SK-N-SH (cell line): ENCODE measurements at regions not wholly inside any gene's neighbourhood (a gene's known extent, or its start where the extent isn't known, plus 50 kb on each side); places are given as distances from the start of the nearest gene placed in this dataset.
A peak's percentile ranks its signal among the peaks of the same experiment; 100 is the strongest.

Source experiments
- CTCF ChIA-PET: fragments of 300-600, 350-600 bp; formaldehyde crosslinking; extraction: SDS; loops from one replicate; lab custom pipeline; 2021; lab: Yijun Ruan, JAX
- POLR2A ChIA-PET: fragments of 350-600 bp; sonication (Branson Sonifier 250); formaldehyde crosslinking; extraction: SDS; loops from one replicate; lab custom pipeline; 2020; ENCODE audit warnings: antibody characterized with exemption, inconsistent platforms; lab: Yijun Ruan, JAX
- DNase-seq: peaks from one replicate; pipeline ENCODE4 v3.0.0; 2012
- H2AFZ ChIP-seq: fragments of 200-600 bp; sonication (generic); 2 replicates; pipeline ENCODE4 v1.8.1; 2016; ENCODE audit warnings: antibody characterized with exemption, mild to moderate bottlenecking, low read depth
- H3F3A ChIP-seq: fragments of 200-600 bp; sonication (generic); replicated peaks from 2 replicates; pipeline ENCODE3; 2016; ENCODE audit warnings: antibody characterized with exemption, mild to moderate bottlenecking; ENCODE audit not compliant: insufficient read depth
- H3K27ac ChIP-seq, 2 experiments: fragments of 200-500 bp in 1 of 2; fragments of 200-600 bp in 1 of 2; sonication (Bioruptor generic) in 1 of 2; sonication (generic), shearing (Covaris generic) in 1 of 2; 2 replicates each; pipeline versions ENCODE4 v1.5.1 to v1.6.1; 2014 to 2016; ENCODE audit warnings: low read depth in 2 of 2, inconsistent platforms in 1 of 2, low read length in 1 of 2, mild to moderate bottlenecking in 1 of 2, mixed read lengths in 1 of 2
- H3K27me3 ChIP-seq: fragments of 200-600 bp; sonication (generic), shearing (Covaris generic); 2 replicates; pipeline ENCODE4 v1.6.1; 2016; ENCODE audit warnings: mixed run types; ENCODE audit not compliant: insufficient read depth
- H3K36me3 ChIP-seq, 2 experiments: fragments of 200-500 bp in 1 of 2; fragments of 200-600 bp in 1 of 2; sonication (Bioruptor generic) in 1 of 2; sonication (generic) in 1 of 2; replicated peaks in 1 of 2; 2 replicates each; pipeline versions ENCODE3 to v1.5.1; 2014 to 2016; ENCODE audit warnings: low read length in 1 of 2, mild to moderate bottlenecking in 1 of 2; ENCODE audit not compliant: insufficient read depth in 2 of 2, control insufficient read depth in 1 of 2
- H3K4me1 ChIP-seq, 2 experiments: fragments of 200-500 bp in 1 of 2; fragments of 200-600 bp in 1 of 2; sonication (Bioruptor generic) in 1 of 2; sonication (generic), shearing (Covaris generic) in 1 of 2; 2 replicates each; pipeline versions ENCODE4 v1.5.1 to v1.6.1; 2014 to 2016; ENCODE audit warnings: low read depth in 1 of 2, low read length in 1 of 2, mixed run types in 1 of 2; ENCODE audit not compliant: insufficient read depth in 2 of 2, control insufficient read depth in 1 of 2
- H3K4me2 ChIP-seq: fragments of 200-600 bp; sonication (generic), shearing (Covaris generic); 2 replicates; pipeline ENCODE4 v1.6.1; 2017; ENCODE audit warnings: mixed run types
- H3K4me3 ChIP-seq, 2 experiments: fragments of 200-500 bp in 1 of 2; fragments of 200-600 bp in 1 of 2; sonication (Bioruptor generic) in 1 of 2; sonication (generic), shearing (Covaris generic) in 1 of 2; 2 replicates each; pipeline versions ENCODE4 v1.5.1 to v1.8.1; 2014 to 2016; ENCODE audit warnings: low read depth in 2 of 2, inconsistent platforms in 1 of 2, low read length in 1 of 2, mild to moderate bottlenecking in 1 of 2, mixed read lengths in 1 of 2, moderate library complexity in 1 of 2
- H3K79me2 ChIP-seq: fragments of 200-600 bp; sonication (generic); 2 replicates; pipeline ENCODE4 v1.8.1; 2017; ENCODE audit warnings: mild to moderate bottlenecking; ENCODE audit not compliant: insufficient read depth
- H3K9ac ChIP-seq: fragments of 200-600 bp; sonication (generic); 2 replicates; pipeline ENCODE4 v1.6.1; 2017; ENCODE audit warnings: mixed run types
- H3K9me2 ChIP-seq: fragments of 200-600 bp; sonication (generic); 2 replicates; pipeline ENCODE4 v1.6.1; 2017; ENCODE audit warnings: mixed run types
- H3K9me3 ChIP-seq: fragments of 200-600 bp; sonication (generic); 2 replicates; pipeline ENCODE4 v1.6.1; 2017; ENCODE audit warnings: mixed run types, mild to moderate bottlenecking, moderate library complexity
- H4K20me1 ChIP-seq: fragments of 200-600 bp; sonication (generic); 2 replicates; pipeline ENCODE4 v1.6.1; 2017; ENCODE audit warnings: mild to moderate bottlenecking, mixed run types; ENCODE audit not compliant: insufficient read depth
- ELF1 ChIP-seq: IDR thresholded peaks from 2 replicates; pipeline ENCODE4 v1.4.0; 2012
- EP300 ChIP-seq, 2 experiments: IDR thresholded peaks; 2 replicates each; pipeline versions ENCODE4 v1.4.0 to v1.6.1; 2012; ENCODE audit warnings: borderline replicate concordance in 1 of 2, low read depth in 1 of 2, low read length in 1 of 2
- FOSL2 ChIP-seq: IDR thresholded peaks from 2 replicates; pipeline ENCODE4 v1.4.0; 2012; ENCODE audit warnings: low read depth, mild to moderate bottlenecking, moderate library complexity, borderline replicate concordance
- FOXM1 ChIP-seq: IDR thresholded peaks from 2 replicates; pipeline ENCODE4 v1.4.0; 2012; ENCODE audit warnings: low read depth, mild to moderate bottlenecking
- IRF3 ChIP-seq: fragments of 150-350 bp; IDR thresholded peaks from 2 replicates; pipeline ENCODE4 v1.6.1; 2016; ENCODE audit warnings: mild to moderate bottlenecking, low read depth, low read length
- MEF2A ChIP-seq: IDR thresholded peaks from 2 replicates; pipeline ENCODE4 v1.4.0; 2012; ENCODE audit warnings: low read depth, borderline replicate concordance
- NFIC ChIP-seq: IDR thresholded peaks from 2 replicates; pipeline ENCODE4 v1.4.0; 2012; ENCODE audit warnings: borderline replicate concordance
- NRF1 ChIP-seq: IDR thresholded peaks from 2 replicates; pipeline ENCODE4 v1.6.1; 2012; ENCODE audit warnings: low read depth, mild to moderate bottlenecking, low read length
- POLR2AphosphoS5 ChIP-seq: IDR thresholded peaks from 2 replicates; pipeline ENCODE4 v1.6.1; 2012; ENCODE audit warnings: low read depth, low read length
- RAD21 ChIP-seq: IDR thresholded peaks from 2 replicates; pipeline ENCODE4 v1.6.1; 2012; ENCODE audit warnings: mild to moderate bottlenecking, low read length
- RXRA ChIP-seq: IDR thresholded peaks from 2 replicates; pipeline ENCODE4 v1.4.0; 2012; ENCODE audit warnings: low read depth, mild to moderate bottlenecking, borderline replicate concordance
- SMC3 ChIP-seq: IDR thresholded peaks from 2 replicates; pipeline ENCODE4 v1.6.1; 2012; ENCODE audit warnings: low read depth, low read length, improper control_type of control experiment
- TAF1 ChIP-seq: IDR thresholded peaks from 2 replicates; pipeline ENCODE4 v1.6.1; 2012; ENCODE audit warnings: low read depth, mild to moderate bottlenecking, low read length, moderate library complexity, borderline replicate concordance
- USF1 ChIP-seq: IDR thresholded peaks from 2 replicates; pipeline ENCODE4 v1.4.0; 2012; ENCODE audit warnings: low read depth, borderline replicate concordance
- WGBS: methylation state at CpG from one replicate; pipeline ENCODE4 v1.1.6; 2017; ENCODE audit warnings: low lambda C conversion rate; 5-methylcytosine and 5-hydroxymethylcytosine counted together
- TF ChIP-seq, protein P1 (sequence below): IDR thresholded peaks from 2 replicates; pipeline ENCODE4 v1.4.0; 2012; ENCODE audit warnings: low read depth
- TF ChIP-seq, protein P2 (sequence below): IDR thresholded peaks from 2 replicates; pipeline ENCODE4 v1.4.0; 2012; ENCODE audit warnings: low read depth, borderline replicate concordance

GRCh38 chr19:27793128-27793643, 1419.8 kb downstream of the UQCRFS1 start:
- TF ChIP-seq POLR2AphosphoS5: peak; percentile 64
- TF ChIP-seq TAF1: peak; percentile 61
- TF ChIP-seq, protein P1, sequence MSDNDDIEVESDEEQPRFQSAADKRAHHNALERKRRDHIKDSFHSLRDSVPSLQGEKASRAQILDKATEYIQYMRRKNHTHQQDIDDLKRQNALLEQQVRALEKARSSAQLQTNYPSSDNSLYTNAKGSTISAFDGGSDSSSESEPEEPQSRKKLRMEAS: peak; percentile 20; the same call in 1 of the 2 replicates
- TF ChIP-seq RAD21: no peak
- TF ChIP-seq SMC3: no peak
- no peak for TF ChIP-seq RXRA
- no peak for TF ChIP-seq MEF2A
- TF ChIP-seq FOXM1: no peak
- TF ChIP-seq USF1: no peak
- no peak for TF ChIP-seq EP300 (IDR thresholded peaks at IDR 0.05; ENCODE audit: borderline replicate concordance in 1 of 2, low read depth in 1 of 2, low read length in 1 of 2)
- no peak for TF ChIP-seq NFIC
- TF ChIP-seq NRF1: peak; percentile 64
- TF ChIP-seq, protein P2, sequence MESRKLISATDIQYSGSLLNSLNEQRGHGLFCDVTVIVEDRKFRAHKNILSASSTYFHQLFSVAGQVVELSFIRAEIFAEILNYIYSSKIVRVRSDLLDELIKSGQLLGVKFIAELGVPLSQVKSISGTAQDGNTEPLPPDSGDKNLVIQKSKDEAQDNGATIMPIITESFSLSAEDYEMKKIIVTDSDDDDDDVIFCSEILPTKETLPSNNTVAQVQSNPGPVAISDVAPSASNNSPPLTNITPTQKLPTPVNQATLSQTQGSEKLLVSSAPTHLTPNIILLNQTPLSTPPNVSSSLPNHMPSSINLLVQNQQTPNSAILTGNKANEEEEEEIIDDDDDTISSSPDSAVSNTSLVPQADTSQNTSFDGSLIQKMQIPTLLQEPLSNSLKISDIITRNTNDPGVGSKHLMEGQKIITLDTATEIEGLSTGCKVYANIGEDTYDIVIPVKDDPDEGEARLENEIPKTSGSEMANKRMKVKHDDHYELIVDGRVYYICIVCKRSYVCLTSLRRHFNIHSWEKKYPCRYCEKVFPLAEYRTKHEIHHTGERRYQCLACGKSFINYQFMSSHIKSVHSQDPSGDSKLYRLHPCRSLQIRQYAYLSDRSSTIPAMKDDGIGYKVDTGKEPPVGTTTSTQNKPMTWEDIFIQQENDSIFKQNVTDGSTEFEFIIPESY: no peak
- no peak for TF ChIP-seq FOSL2
- Histone ChIP-seq H3K4me1 (peaks cover 4 to 14% of the 10 kb centered on the region in 2 experiments; a peak in 2 of 4 replicates), H3K79me2 (peaks cover 86% of the 10 kb centered on the region), H3K27me3 (no peaks in the 10 kb centered on the region), H3F3A (peaks cover 9% of the 10 kb centered on the region), H3K9ac (peak overlapping the region; percentile 86), H3K4me3 (peak overlapping the region; percentile 93 to 94), H3K9me3 (no peaks in the 10 kb centered on the region), H3K27ac (peak overlapping the region; percentile 78 to 94), H3K9me2 (no peaks in the 10 kb centered on the region), H3K4me2 (peak overlapping the region; percentile 93), H3K36me3 (peaks cover 10 to 22% of the 10 kb centered on the region in 2 experiments), H4K20me1 (peaks cover 30% of the 10 kb centered on the region), H2AFZ (peak overlapping the region; percentile 92)
- CTCF ChIA-PET: no interaction called here
- POLR2A ChIA-PET: no interaction called here
- under 1% methylated on average over 15 of the region's 20 CpGs for WGBS
- peak; percentile 65 for DNase-seq

DNA sequence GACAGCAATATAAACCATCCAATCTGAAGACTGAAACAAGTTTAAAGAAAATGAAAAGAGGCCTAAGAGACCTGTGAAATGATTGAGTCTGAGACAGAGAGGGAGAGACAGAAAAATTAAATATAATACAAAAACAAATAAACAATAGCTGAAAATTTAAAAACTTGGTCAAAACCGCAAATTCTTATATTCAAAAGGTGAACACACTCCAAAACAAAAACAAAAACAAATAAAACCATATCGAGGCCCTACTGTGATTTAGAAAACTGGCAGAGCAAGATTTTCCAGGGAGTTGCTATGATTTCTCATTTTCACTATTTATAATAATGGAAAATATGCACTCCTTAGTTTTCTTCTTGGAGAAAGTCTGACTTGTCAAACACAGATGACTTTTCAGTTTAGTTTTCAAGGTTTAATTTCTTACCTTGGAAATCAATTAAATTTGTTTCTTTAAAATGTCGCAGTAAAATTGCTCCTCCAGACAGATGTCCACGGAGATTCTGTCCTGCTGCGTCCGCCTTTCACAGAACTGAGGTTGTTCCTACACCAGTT, 1420.3 kb downstream of the UQCRFS1 start:
- Histone ChIP-seq H3K4me1 (peaks cover 4 to 14% of the 10 kb centered on the region in 2 experiments; a peak in 2 of 4 replicates), H4K20me1 (peaks cover 28% of the 10 kb centered on the region), H3K36me3 (peaks cover 6 to 19% of the 10 kb centered on the region in 2 experiments), H2AFZ (peak overlapping the region; percentile 92), H3K79me2 (peaks cover 86% of the 10 kb centered on the region), H3K9me3 (no peaks in the 10 kb centered on the region), H3K27me3 (no peaks in the 10 kb centered on the region), H3K4me2 (peak overlapping the region; percentile 93), H3K4me3 (peak overlapping the region; percentile 93 to 94), H3K9ac (peak overlapping the region; percentile 86), H3F3A (peaks cover 9% of the 10 kb centered on the region), H3K9me2 (no peaks in the 10 kb centered on the region), H3K27ac (peak overlapping the region; percentile 78 to 94)
- ChIA-PET POLR2A (no interaction called here), CTCF (no interaction called here)
- TF ChIP-seq, protein P2: no peak
- TF ChIP-seq ELF1 (no peak), IRF3 (no peak)
- DNase-seq: no peak
- 2% methylated on average over 6 of the region's 6 CpGs for WGBS
